ENCODE measurements at regions not wholly inside any gene's neighbourhood (a gene's known extent, or its start where the extent isn't known, plus 50 kb on each side); places are given as distances from the start of the nearest gene placed in this dataset.

- no peak for DNase-seq
Observed at GRCh38 chr15:93517176-93517575, 428.2 kb upstream of the RGMA start.

- DNase-seq: no peak
Observed at GRCh38 chr15:93515256-93516051, 426.4 kb upstream of the RGMA start.

- DNase-seq: no peak
Observed at GRCh38 chr15:93506646-93507045, 417.6 kb upstream of the RGMA start.

GRCh38 chr15:93505506-93505905 lies 416.5 kb upstream of the RGMA start:
- DNase-seq: no peak

GRCh38 chr15:93501946-93502345 lies 412.9 kb upstream of the RGMA start:
- DNase-seq: no peak

GRCh38 chr15:93500155-93500554 lies 411.1 kb upstream of the RGMA start:
- DNase-seq: no peak

- no peak for DNase-seq
Observed at GRCh38 chr15:93497291-93497690, 408.3 kb upstream of the RGMA start.

- DNase-seq: no peak
Observed at GRCh38 chr15:93496888-93497287, 407.9 kb upstream of the RGMA start.

- DNase-seq: no peak
Observed at GRCh38 chr15:93495799-93496637, 407.0 kb upstream of the RGMA start.

- DNase-seq: no peak
Observed at GRCh38 chr15:93493172-93493571, 404.2 kb upstream of the RGMA start.

- no peak for DNase-seq
Observed at GRCh38 chr15:93491291-93491690, 402.3 kb upstream of the RGMA start.

- DNase-seq: no peak
Observed at GRCh38 chr15:93488296-93488713, 399.3 kb upstream of the RGMA start.

GRCh38 chr15:93486407-93487117 lies 397.6 kb upstream of the RGMA start:
- no peak for DNase-seq

GRCh38 chr15:93485438-93486327 lies 396.7 kb upstream of the RGMA start:
- DNase-seq: no peak

GRCh38 chr15:93483923-93484322 lies 394.9 kb upstream of the RGMA start:
- DNase-seq: no peak

GRCh38 chr15:93482731-93483130 lies 393.7 kb upstream of the RGMA start:
- no peak for DNase-seq

GRCh38 chr15:93479715-93480114 lies 390.7 kb upstream of the RGMA start:
- no peak for DNase-seq

GRCh38 chr15:93478947-93479346 lies 389.9 kb upstream of the RGMA start:
- DNase-seq: no peak

- DNase-seq: no peak
Observed at GRCh38 chr15:93477721-93478120, 388.7 kb upstream of the RGMA start.

- DNase-seq: no peak
Observed at GRCh38 chr15:93477188-93477587, 388.2 kb upstream of the RGMA start.

GRCh38 chr15:93476491-93477177 lies 387.6 kb upstream of the RGMA start:
- no peak for DNase-seq

GRCh38 chr15:93474728-93475127 lies 385.7 kb upstream of the RGMA start:
- no peak for DNase-seq
